Esophagus squamous epithelium (tissue), 5 donors: ENCODE measurements at regions not wholly inside any gene's neighbourhood (a gene's known extent, or its start where the extent isn't known, plus 50 kb on each side); places are given as distances from the start of the nearest gene placed in this dataset.

Experiments
- DNase-seq: peaks from one replicate; lab custom pipeline; 2025; lab: John Stamatoyannopoulos, UW
- H3K27ac ChIP-seq, 4 donors: fragments of 200-600 bp; sonication (generic); one replicate each; pipeline ENCODE4 v1.5.1; 2016 to 2019; ENCODE audit warnings: mild to moderate bottlenecking in 1 of 4
- H3K27me3 ChIP-seq, 4 donors: fragments of 200-600 bp; sonication (generic); 1 replicate in 3 of 4; 2 replicates in 1 of 4; pipeline versions ENCODE4 v1.5.1 to v1.6.0; 2017 to 2021; ENCODE audit warnings: antibody characterized with exemption in 1 of 4
- H3K36me3 ChIP-seq, 3 donors: fragments of 200-600 bp; sonication (generic); one replicate each; pipeline ENCODE4 v1.5.1; 2016 to 2019
- H3K4me1 ChIP-seq, 3 donors: fragments of 200-600 bp; sonication (generic); one replicate each; pipeline ENCODE4 v1.5.1; 2017 to 2019
- H3K4me3 ChIP-seq, 4 donors: fragments of 200-600 bp; sonication (generic); 1 replicate in 3 of 4; 2 replicates in 1 of 4; pipeline ENCODE4 v1.5.1; 2016 to 2019; ENCODE audit warnings: mild to moderate bottlenecking in 2 of 4, moderate library complexity in 1 of 4
- H3K9me3 ChIP-seq, 3 donors: fragments of 200-600 bp; sonication (generic); one replicate each; pipeline ENCODE4 v1.5.1; 2016 to 2019
- CTCF ChIP-seq, 6 experiments: fragments of 450-650 bp in 4 of 6; fragments of 200-600 bp in 2 of 6; sonication (generic) in 2 of 6; IDR thresholded peaks; one replicate each; pipeline ENCODE4 v1.5.1; 2016 to 2019; ENCODE audit warnings: antibody characterized with exemption in 6 of 6, mild to moderate bottlenecking in 4 of 6, moderate library complexity in 4 of 6
- POLR2A ChIP-seq, 4 donors: fragments of 450-650 bp; IDR thresholded peaks; one replicate each; pipeline ENCODE4 v1.6.1; 2017; ENCODE audit warnings: antibody characterized with exemption in 4 of 4, mild to moderate bottlenecking in 4 of 4, moderate library complexity in 3 of 4
- WGBS, 2 donors: methylation state at CpG; one replicate each; pipeline ENCODE4 v1.1.5; 2018; 5-methylcytosine and 5-hydroxymethylcytosine counted together
- intact Hi-C: fragments of 100-400 bp; cut with DNase I; formaldehyde crosslinking; loops from one replicate; pipeline ENCODE4 v1.15.0; 2022
- donor health status: DM: yes; HTN: yes; CAD: no.

GRCh38 chr3:71896751-71897150 is 111.8 kb upstream of the PROK2 start:
- DNase-seq = no peak
- WGBS, 2 donors = 41 to 51% methylated on average over 4 of the region's 4 CpGs

GRCh38 chr3:71893702-71894479 is 108.9 kb upstream of the PROK2 start:
- no peak for DNase-seq
- no peak overlapping the region for H3K27ac ChIP-seq
- WGBS, 2 donors = 88 to 90% methylated on average over 6 of the region's 6 CpGs
- peaks cover 0 to 9% (median 0%) of the 10 kb centered on the region in 4 donors for H3K27me3 ChIP-seq
- H3K4me3 ChIP-seq = no peak overlapping the region
- no peaks in the 10 kb centered on the region for H3K36me3 ChIP-seq
- H3K9me3 ChIP-seq = no peaks in the 10 kb centered on the region
- intact Hi-C loops = no loop called here
- peaks cover 0 to 16% (median 5%) of the 10 kb centered on the region in 3 donors for H3K4me1 ChIP-seq
- TF ChIP-seq POLR2A (IDR thresholded peaks at IDR 0.05) (no peak), CTCF (IDR thresholded peaks at IDR 0.05) (no peak)

More at GRCh38 chr3:71896751-71897150, 111.8 kb upstream of the PROK2 start:
- H3K27ac ChIP-seq = no peak overlapping the region
- H3K27me3 ChIP-seq = peaks cover 0 to 9% (median 0%) of the 10 kb centered on the region in 4 donors
- H3K4me1 ChIP-seq = no peaks in the 10 kb centered on the region
- no peak overlapping the region for H3K4me3 ChIP-seq
- no peaks in the 10 kb centered on the region for H3K36me3 ChIP-seq
- H3K9me3 ChIP-seq = no peaks in the 10 kb centered on the region
- intact Hi-C loops = no loop called here
- TF ChIP-seq CTCF (IDR thresholded peaks at IDR 0.05) (no peak), POLR2A (IDR thresholded peaks at IDR 0.05) (no peak)

GRCh38 chr3:71893122-71893521 is 108.2 kb upstream of the PROK2 start:
- no peaks in the 10 kb centered on the region for H3K36me3 ChIP-seq
- H3K4me3 ChIP-seq = no peak overlapping the region
- H3K9me3 ChIP-seq = no peaks in the 10 kb centered on the region
- 76 to 88% methylated on average over 6 of the region's 6 CpGs for WGBS, 2 donors
- H3K27me3 ChIP-seq = peaks cover 0 to 8% (median 0%) of the 10 kb centered on the region in 4 donors
- no peak for DNase-seq
- no peak for TF ChIP-seq POLR2A (IDR thresholded peaks at IDR 0.05)
- no peak for TF ChIP-seq CTCF (IDR thresholded peaks at IDR 0.05)
- peaks cover 0 to 16% (median 5%) of the 10 kb centered on the region in 3 donors for H3K4me1 ChIP-seq
- no peak overlapping the region for H3K27ac ChIP-seq
- intact Hi-C loops = no loop called here

DNA sequence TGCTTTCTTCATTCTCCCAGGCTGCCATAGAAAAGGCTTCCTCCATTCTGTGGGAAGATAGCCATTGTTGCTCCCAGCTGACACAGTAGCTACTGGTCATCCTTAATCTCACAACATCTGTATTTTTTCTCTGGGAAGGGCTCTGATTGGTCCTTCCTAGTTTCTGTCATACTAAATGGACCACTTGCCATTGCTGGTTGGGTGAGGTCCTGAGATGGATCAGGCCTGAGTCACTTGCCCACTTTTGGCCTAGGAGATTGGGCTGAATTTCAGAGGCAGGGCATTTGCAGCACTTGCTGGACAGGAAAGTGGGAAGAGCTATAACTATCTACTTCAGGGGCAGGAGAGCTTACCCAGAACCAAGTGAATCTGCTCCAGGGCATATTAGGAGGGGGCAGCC is 106.5 kb upstream of the PROK2 start:
- intact Hi-C loops = no loop called here

More for the DNA sequence above, 106.5 kb upstream of the PROK2 start:
- TF ChIP-seq POLR2A (IDR thresholded peaks at IDR 0.05) (no peak), CTCF (IDR thresholded peaks at IDR 0.05) (no peak)
- Histone ChIP-seq H3K27me3 (peaks cover 0 to 6% (median 0%) of the 10 kb centered on the region in 4 donors), H3K27ac (no peak overlapping the region), H3K4me3 (no peak overlapping the region), H3K9me3 (no peaks in the 10 kb centered on the region), H3K4me1 (peaks cover 0 to 16% (median 5%) of the 10 kb centered on the region in 3 donors), H3K36me3 (no peaks in the 10 kb centered on the region)
- no peak for DNase-seq
